Right lobe of liver (tissue), 6 donors: ENCODE measurements at regions not wholly inside any gene's neighbourhood (a gene's known extent, or its start where the extent isn't known, plus 50 kb on each side); places are given as distances from the start of the nearest gene placed in this dataset.
A peak's percentile ranks its signal among the peaks of the same experiment; 100 is the strongest.

Experiments
- ATAC-seq, 4 donors: fragments of 200-7000 bp; cut with Tn5 transposase; one replicate each; pipeline ENCODE4 v1.9.1; 2020; ENCODE audit warnings: mild to moderate bottlenecking in 4 of 4, moderate library complexity in 4 of 4
- DNase-seq, 3 donors: peaks; one replicate each; pipeline ENCODE4 v3.0.0-alpha.2; 2020
- H3K27ac ChIP-seq, 3 donors: fragments of 200-600 bp; one replicate each; pipeline ENCODE4 v1.8.0; 2022
- H3K27me3 ChIP-seq, 2 donors: fragments of 200-600 bp; one replicate each; pipeline ENCODE4 v1.8.0; 2022
- H3K36me3 ChIP-seq, 4 donors: fragments of 200-600 bp; sonication (generic) in 1 of 4; one replicate each; pipeline versions ENCODE4 v1.5.1 to v1.8.0; 2017 to 2022; ENCODE audit warnings: control low read depth in 1 of 4
- H3K4me1 ChIP-seq, 4 donors: fragments of 200-600 bp; sonication (generic) in 1 of 4; one replicate each; pipeline versions ENCODE4 v1.5.1 to v1.8.0; 2017 to 2022; ENCODE audit warnings: control low read depth in 1 of 4
- H3K4me3 ChIP-seq, 3 donors: fragments of 200-600 bp; one replicate each; pipeline ENCODE4 v1.8.0; 2022
- H3K9me3 ChIP-seq, 4 donors: fragments of 200-600 bp; sonication (generic) in 1 of 4; one replicate each; pipeline versions ENCODE4 v1.5.1 to v1.8.0; 2017 to 2022; ENCODE audit warnings: control low read depth in 1 of 4
- CTCF ChIP-seq, 4 donors: fragments of 200-600 bp in 3 of 4; fragments of 450-650 bp in 1 of 4; IDR thresholded peaks; one replicate each; pipeline versions ENCODE4 v1.5.1 to v1.8.0; 2016 to 2022; ENCODE audit warnings: antibody characterized with exemption in 4 of 4, mild to moderate bottlenecking in 2 of 4
- POLR2A ChIP-seq: fragments of 450-650 bp; IDR thresholded peaks from one replicate; pipeline ENCODE4 v1.6.1; 2017; ENCODE audit warnings: antibody characterized with exemption, mild to moderate bottlenecking
- WGBS: methylation state at CpG from one replicate; pipeline ENCODE4 v1.1.6; 2018; ENCODE audit warnings: low coverage, low lambda C conversion rate; ENCODE audit not compliant: insufficient coverage; ENCODE audit errors: missing lambda C conversion rate; 5-methylcytosine and 5-hydroxymethylcytosine counted together
- intact Hi-C, 2 donors: fragments of 100-400 bp; cut with DNase I; formaldehyde crosslinking; loops; one replicate each; pipeline versions ENCODE4 v1.11.2 to v1.14.1; 2022
- donor health status: DM: no; HTN: yes; CAD: no.
- donor health status: DM: no; HTN: no; CAD: no.
- donor health status: DM: no; HTN: no; CAD: no.
- donor health status: DM: no; HTN: yes; CAD: no.
- donor health status: DM: no; HTN: yes; CAD: no.

GRCh38 chr5:10856071-10856470 is 95.0 kb upstream of the DAP start:
- H3K27ac ChIP-seq: no peak overlapping the region
- no peak overlapping the region for H3K4me3 ChIP-seq
- WGBS: 80% methylated on average over 4 of the region's 5 CpGs
- no peak for DNase-seq
- H3K9me3 ChIP-seq: no peaks in the 10 kb centered on the region
- intact Hi-C loops: loop anchor here in 1 of 2 donors (10.0 kb wide), 1 partner anchor 161 kb away; no protein-coding TSS in a partner anchor
- H3K4me1 ChIP-seq: no peaks in the 10 kb centered on the region
- no peaks in the 10 kb centered on the region for H3K36me3 ChIP-seq
- H3K27me3 ChIP-seq: no peaks in the 10 kb centered on the region
- no peak for TF ChIP-seq CTCF (IDR thresholded peaks at IDR 0.05)
- TF ChIP-seq POLR2A: no peak
- ATAC-seq: no peak

- no peaks in the 10 kb centered on the region for H3K9me3 ChIP-seq
- no peaks in the 10 kb centered on the region for H3K27me3 ChIP-seq
- DNase-seq (no peak), ATAC-seq (peak; percentile 20 to 68 (median 50))
- WGBS: 52% methylated on average over 4 of the region's 4 CpGs
- no peak overlapping the region for H3K27ac ChIP-seq
- intact Hi-C loops: loop anchor here in 1 of 2 donors (10.0 kb wide), 1 partner anchor 160 kb away; no protein-coding TSS in a partner anchor
- no peak overlapping the region for H3K4me3 ChIP-seq
- no peaks in the 10 kb centered on the region for H3K4me1 ChIP-seq
- no peak for TF ChIP-seq CTCF (IDR thresholded peaks at IDR 0.05)
- no peak for TF ChIP-seq POLR2A
- no peaks in the 10 kb centered on the region for H3K36me3 ChIP-seq
Observed at GRCh38 chr5:10854506-10855277, 93.7 kb upstream of the DAP start.

GRCh38 chr5:10853154-10853553 is 92.1 kb upstream of the DAP start:
- WGBS: 82% methylated on average over 3 of the region's 3 CpGs
- DNase-seq (no peak), ATAC-seq (no peak)
- TF ChIP-seq POLR2A: no peak
- no peak for TF ChIP-seq CTCF (IDR thresholded peaks at IDR 0.05)
- intact Hi-C loops: loop anchor here in 1 of 2 donors (10.0 kb wide), 1 partner anchor 158 kb away; no protein-coding TSS in a partner anchor
- Histone ChIP-seq H3K4me1 (no peaks in the 10 kb centered on the region), H3K36me3 (no peaks in the 10 kb centered on the region), H3K27me3 (no peaks in the 10 kb centered on the region), H3K9me3 (no peaks in the 10 kb centered on the region), H3K4me3 (no peak overlapping the region), H3K27ac (no peak overlapping the region)

- Histone ChIP-seq H3K4me1 (no peaks in the 10 kb centered on the region), H3K27ac (no peak overlapping the region), H3K4me3 (no peak overlapping the region), H3K36me3 (no peaks in the 10 kb centered on the region), H3K9me3 (no peaks in the 10 kb centered on the region), H3K27me3 (no peaks in the 10 kb centered on the region)
- DNase-seq (no peak), ATAC-seq (peak in 1 of 4 donors; percentile 46)
- WGBS: 55% methylated on average over 5 of the region's 5 CpGs
- intact Hi-C loops: no loop called here
- TF ChIP-seq CTCF (IDR thresholded peaks at IDR 0.05): no peak
- no peak for TF ChIP-seq POLR2A
Observed at GRCh38 chr5:10849278-10849677, 88.2 kb upstream of the DAP start.
